Body of pancreas (tissue), 4 donors: ENCODE measurements at regions not wholly inside any gene's neighbourhood (a gene's known extent, or its start where the extent isn't known, plus 50 kb on each side); places are given as distances from the start of the nearest gene placed in this dataset.

ENCODE experiments used
- ATAC-seq: fragments of 150-250 bp; one replicate; pipeline ENCODE4 v1.9.1; 2016
- DNase-seq, 4 donors: peaks; one replicate each; pipeline ENCODE4 v3.0.0-alpha.2; 2019
- H3K27ac ChIP-seq, 4 donors: fragments of 200-600 bp; sonication (generic); 1 replicate in 3 of 4; 2 replicates in 1 of 4; pipeline versions ENCODE4 v1.5.1 to v1.6.1; 2016 to 2019; ENCODE audit warnings: mild to moderate bottlenecking in 1 of 4, mixed read lengths in 1 of 4, moderate library complexity in 1 of 4
- H3K27me3 ChIP-seq, 2 donors: fragments of 200-600 bp; sonication (generic); one replicate each; pipeline ENCODE4 v1.6.0; 2016; ENCODE audit warnings: mild to moderate bottlenecking in 1 of 2
- H3K36me3 ChIP-seq, 2 donors: fragments of 200-600 bp; sonication (generic); replicated peaks in 1 of 2; 2 replicates each; pipeline ENCODE4 v1.5.1; 2016; ENCODE audit warnings: low read depth in 2 of 2; ENCODE audit not compliant: insufficient read depth in 1 of 2
- H3K4me1 ChIP-seq: fragments of 200-600 bp; sonication (generic); one replicate; pipeline ENCODE4 v1.6.0; 2016
- H3K4me3 ChIP-seq, 2 donors: fragments of 200-600 bp; sonication (generic); 1 replicate in 1 of 2; 2 replicates in 1 of 2; pipeline ENCODE4 v1.5.1; 2016 to 2019
- H3K9me3 ChIP-seq, 3 donors: fragments of 200-600 bp; sonication (generic); 1 replicate in 2 of 3; 2 replicates in 1 of 3; pipeline ENCODE4 v1.5.1; 2016
- POLR2A ChIP-seq, 3 donors: fragments of 450-650 bp; IDR thresholded peaks; one replicate each; pipeline ENCODE4 v1.6.1; 2016; ENCODE audit warnings: antibody characterized with exemption in 3 of 3, mild to moderate bottlenecking in 2 of 3
- WGBS, 2 donors: methylation state at CpG; one replicate each; pipeline ENCODE4 v1.1.5; 2017; 5-methylcytosine and 5-hydroxymethylcytosine counted together
- intact Hi-C: fragments of 100-400 bp; cut with DNase I; formaldehyde crosslinking; loops from one replicate; pipeline ENCODE4 v1.15.1; 2023
- TF ChIP-seq, protein P1 (sequence below), 7 experiments: fragments of 450-650 bp in 4 of 7; fragments of 200-600 bp in 3 of 7; sonication (generic) in 3 of 7; IDR thresholded peaks; one replicate each; pipeline ENCODE4 v1.5.1; 2016 to 2019; ENCODE audit warnings: antibody characterized with exemption in 7 of 7

DNA sequence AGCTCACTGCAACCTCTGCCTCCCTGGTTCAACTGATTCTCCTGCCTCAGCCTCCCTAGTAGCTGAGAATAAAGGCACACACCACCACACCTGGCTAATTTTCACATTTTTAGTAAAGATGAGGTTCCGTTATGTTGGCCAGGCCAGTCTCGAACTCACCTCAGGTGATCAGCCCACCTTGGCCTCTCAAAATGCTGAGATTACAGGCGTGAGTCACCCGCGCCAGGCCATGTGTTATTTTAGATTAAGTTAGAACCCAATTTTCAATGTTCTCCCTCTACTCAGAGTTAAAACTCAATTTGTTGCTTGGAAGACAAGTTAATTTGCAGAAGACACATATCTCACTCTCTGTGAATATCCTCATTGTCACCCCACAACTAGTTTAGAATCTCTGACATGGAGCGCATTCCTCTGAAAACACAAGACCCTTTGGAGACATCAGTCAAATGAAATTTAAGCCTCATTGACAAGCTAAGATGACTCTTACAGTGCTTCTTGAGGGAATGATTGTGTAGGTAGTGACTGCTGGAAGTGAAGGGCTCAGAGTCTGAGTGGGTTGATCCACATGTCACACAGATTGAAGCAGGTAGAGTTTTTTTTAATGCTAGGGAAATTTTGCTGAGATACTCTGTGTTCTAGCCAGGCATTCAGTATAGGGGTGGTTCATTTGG lies 60.6 kb upstream of the FRMD4B start:
- WGBS, 2 donors: 84 to 89% methylated on average over 6 of the region's 6 CpGs
- no peak for TF ChIP-seq POLR2A (IDR thresholded peaks at IDR 0.05)
- TF ChIP-seq, protein P1, sequence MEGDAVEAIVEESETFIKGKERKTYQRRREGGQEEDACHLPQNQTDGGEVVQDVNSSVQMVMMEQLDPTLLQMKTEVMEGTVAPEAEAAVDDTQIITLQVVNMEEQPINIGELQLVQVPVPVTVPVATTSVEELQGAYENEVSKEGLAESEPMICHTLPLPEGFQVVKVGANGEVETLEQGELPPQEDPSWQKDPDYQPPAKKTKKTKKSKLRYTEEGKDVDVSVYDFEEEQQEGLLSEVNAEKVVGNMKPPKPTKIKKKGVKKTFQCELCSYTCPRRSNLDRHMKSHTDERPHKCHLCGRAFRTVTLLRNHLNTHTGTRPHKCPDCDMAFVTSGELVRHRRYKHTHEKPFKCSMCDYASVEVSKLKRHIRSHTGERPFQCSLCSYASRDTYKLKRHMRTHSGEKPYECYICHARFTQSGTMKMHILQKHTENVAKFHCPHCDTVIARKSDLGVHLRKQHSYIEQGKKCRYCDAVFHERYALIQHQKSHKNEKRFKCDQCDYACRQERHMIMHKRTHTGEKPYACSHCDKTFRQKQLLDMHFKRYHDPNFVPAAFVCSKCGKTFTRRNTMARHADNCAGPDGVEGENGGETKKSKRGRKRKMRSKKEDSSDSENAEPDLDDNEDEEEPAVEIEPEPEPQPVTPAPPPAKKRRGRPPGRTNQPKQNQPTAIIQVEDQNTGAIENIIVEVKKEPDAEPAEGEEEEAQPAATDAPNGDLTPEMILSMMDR (IDR thresholded peaks at IDR 0.05): no peak
- H3K4me3 ChIP-seq: no peak overlapping the region
- no peaks in the 10 kb centered on the region for H3K4me1 ChIP-seq
- no peak overlapping the region for H3K27ac ChIP-seq
- H3K36me3 ChIP-seq: no peaks in the 10 kb centered on the region
- ATAC-seq (no peak), DNase-seq (no peak)
- intact Hi-C loops: no loop called here
- H3K27me3 ChIP-seq: no peaks in the 10 kb centered on the region
- no peaks in the 10 kb centered on the region for H3K9me3 ChIP-seq

DNA sequence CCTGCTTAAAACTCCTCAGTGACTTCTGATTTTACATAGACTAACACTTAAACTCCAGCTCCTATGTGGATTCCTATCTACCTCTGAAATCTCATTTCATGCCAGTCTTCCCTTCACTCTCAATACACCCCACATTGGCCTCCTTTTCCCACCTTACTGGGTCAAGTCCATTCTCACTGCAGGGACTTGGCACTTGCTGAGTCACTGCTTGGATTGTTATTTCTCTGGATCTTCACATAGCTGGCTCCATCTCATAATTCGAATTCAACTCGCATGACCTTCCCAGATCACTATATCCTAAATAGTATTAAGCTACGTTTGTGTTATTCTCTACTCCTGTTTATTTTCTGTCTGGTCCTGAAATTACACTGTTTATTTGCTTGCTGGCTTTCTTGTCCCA lies 59.6 kb upstream of the FRMD4B start:
- no peak for ATAC-seq
- H3K27ac ChIP-seq: no peak overlapping the region
- 71 to 80% methylated on average over 3 of the region's 3 CpGs for WGBS, 2 donors

GRCh38 chr3:69445024-69445423 lies 59.1 kb upstream of the FRMD4B start:
- 68 to 73% methylated on average over 11 of the region's 11 CpGs for WGBS, 2 donors
- Histone ChIP-seq H3K9me3 (no peaks in the 10 kb centered on the region), H3K4me1 (no peaks in the 10 kb centered on the region), H3K36me3 (no peaks in the 10 kb centered on the region), H3K4me3 (no peak overlapping the region), H3K27me3 (no peaks in the 10 kb centered on the region), H3K27ac (no peak overlapping the region)
- intact Hi-C loops: no loop called here
- ATAC-seq (no peak), DNase-seq (no peak)
- TF ChIP-seq, protein P1 (IDR thresholded peaks at IDR 0.05): no peak
- TF ChIP-seq POLR2A (IDR thresholded peaks at IDR 0.05): no peak

More for the DNA sequence above, 59.6 kb upstream of the FRMD4B start:
- H3K36me3 ChIP-seq: no peaks in the 10 kb centered on the region
- DNase-seq: no peak
- no peak overlapping the region for H3K4me3 ChIP-seq
- intact Hi-C loops: no loop called here
- TF ChIP-seq, protein P1 (IDR thresholded peaks at IDR 0.05): no peak
- no peak for TF ChIP-seq POLR2A (IDR thresholded peaks at IDR 0.05)
- H3K27me3 ChIP-seq: no peaks in the 10 kb centered on the region
- no peaks in the 10 kb centered on the region for H3K9me3 ChIP-seq
- H3K4me1 ChIP-seq: no peaks in the 10 kb centered on the region

DNA sequence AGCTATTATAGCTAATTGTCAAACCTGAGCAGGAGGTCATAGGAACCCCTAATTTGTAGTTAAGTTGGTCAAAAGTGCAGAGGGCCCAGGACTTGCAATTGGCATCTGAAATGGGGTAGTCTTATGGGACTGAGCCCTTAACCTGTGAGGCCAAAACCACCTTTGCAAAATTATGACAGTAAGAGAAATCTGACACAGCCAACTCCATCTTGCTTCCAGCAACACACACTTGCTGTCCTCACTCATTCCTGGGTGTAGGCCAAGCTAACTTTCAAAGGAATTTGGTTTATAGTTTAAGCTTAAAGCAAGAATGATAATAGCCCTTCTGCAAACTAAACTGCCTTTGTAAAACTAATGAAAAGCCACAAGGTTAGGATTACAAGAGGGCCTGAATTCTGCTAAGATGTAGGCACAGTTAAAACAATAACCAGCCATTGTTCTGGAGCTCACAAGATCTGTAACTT lies 57.6 kb upstream of the FRMD4B start:
- Histone ChIP-seq H3K27me3 (no peaks in the 10 kb centered on the region), H3K4me3 (no peak overlapping the region), H3K9me3 (no peaks in the 10 kb centered on the region), H3K4me1 (no peaks in the 10 kb centered on the region), H3K36me3 (no peaks in the 10 kb centered on the region), H3K27ac (no peak overlapping the region)
- intact Hi-C loops: no loop called here
- ATAC-seq (no peak), DNase-seq (no peak)
- TF ChIP-seq POLR2A (IDR thresholded peaks at IDR 0.05): no peak
- TF ChIP-seq, protein P1 (IDR thresholded peaks at IDR 0.05): no peak

GRCh38 chr3:69442771-69443311 lies 57.0 kb upstream of the FRMD4B start:
- no peak for ATAC-seq
- WGBS, 2 donors: 81 to 93% methylated on average over 2 of the region's 2 CpGs
- Histone ChIP-seq H3K4me3 (no peak overlapping the region), H3K9me3 (no peaks in the 10 kb centered on the region), H3K27ac (no peak overlapping the region), H3K36me3 (no peaks in the 10 kb centered on the region), H3K27me3 (no peaks in the 10 kb centered on the region), H3K4me1 (no peaks in the 10 kb centered on the region)
- TF ChIP-seq POLR2A (IDR thresholded peaks at IDR 0.05): no peak
- TF ChIP-seq, protein P1 (IDR thresholded peaks at IDR 0.05): no peak
- no peak for DNase-seq
- intact Hi-C loops: no loop called here
